PFSK-1 (cell line): ENCODE measurements at regions not wholly inside any gene's neighbourhood (a gene's known extent, or its start where the extent isn't known, plus 50 kb on each side); places are given as distances from the start of the nearest gene placed in this dataset.

Experiments used
- FOXP2 ChIP-seq: optimal IDR thresholded peaks from 2 replicates; pipeline ENCODE3; 2011; ENCODE audit warnings: borderline replicate concordance, control low read depth, inconsistent platforms; ENCODE audit not compliant: insufficient read depth; ENCODE audit errors: extremely low read length, extremely low read depth
- POLR2AphosphoS5 ChIP-seq: IDR thresholded peaks from 2 replicates; pipeline ENCODE4 v1.6.1; 2012; ENCODE audit warnings: low read depth, mild to moderate bottlenecking, control low read depth, low read length, moderate library complexity

DNA sequence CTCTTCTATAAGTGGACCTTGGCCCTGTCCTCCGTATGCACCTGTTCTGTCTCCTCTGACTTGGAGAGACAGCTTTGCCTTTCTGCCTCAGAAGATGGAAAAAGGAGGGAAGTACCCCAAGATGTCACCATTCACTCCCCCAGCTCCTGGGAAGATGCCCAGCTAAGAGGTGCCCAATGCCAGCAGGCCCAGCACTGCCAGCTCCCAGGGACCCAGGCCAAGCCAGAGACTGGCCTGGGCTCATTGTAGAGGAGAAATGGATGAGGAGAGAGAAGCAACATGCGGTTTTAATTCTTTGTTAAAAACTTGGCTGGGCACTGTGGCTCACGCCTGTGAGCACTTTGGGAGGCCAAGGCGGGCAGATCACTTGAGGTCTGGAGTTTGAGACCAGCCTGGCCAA is 111.5 kb upstream of the ZNF507 start:
- TF ChIP-seq POLR2AphosphoS5 (no peak), FOXP2 (no peak)
